ENCODE measurements at regions not wholly inside any gene's neighbourhood (a gene's known extent, or its start where the extent isn't known, plus 50 kb on each side); places are given as distances from the start of the nearest gene placed in this dataset.

DNA sequence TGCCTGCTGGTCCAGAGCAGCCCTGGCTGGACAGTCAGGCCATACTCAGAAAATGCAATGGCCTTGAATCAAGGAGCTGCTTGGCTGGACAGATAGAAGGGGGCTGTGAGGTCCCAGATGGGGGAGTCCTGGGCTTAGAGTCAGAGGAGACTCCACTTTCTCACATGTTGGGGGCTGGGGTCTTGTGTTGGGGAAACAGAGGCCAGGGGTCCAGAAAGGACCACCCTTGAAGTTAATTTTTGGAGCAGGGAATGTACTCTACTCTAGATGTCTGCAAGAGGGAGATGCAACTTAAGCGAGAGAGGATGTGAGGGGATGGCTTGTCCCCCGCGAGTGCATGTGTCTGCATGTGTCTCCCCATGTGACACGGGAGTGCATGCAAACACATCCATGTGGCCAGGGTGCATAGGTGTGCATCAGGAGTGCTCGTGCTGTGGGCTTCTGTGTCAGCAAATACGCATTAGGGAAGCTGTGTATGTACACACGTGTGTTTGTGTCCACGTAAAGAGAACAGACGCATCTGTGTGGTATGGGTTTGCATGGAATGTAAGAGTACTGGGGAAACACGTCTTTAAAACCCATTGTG lies 303.2 kb downstream of the MYCN start:
- TF ChIP-seq POLR2AphosphoS5 (IDR thresholded peaks at IDR 0.05; ENCODE audit: low read depth, low read length), result no peak
- no peak for TF ChIP-seq SIN3A (IDR thresholded peaks at IDR 0.05; ENCODE audit: borderline replicate concordance, insufficient read depth, low read length)
- TF ChIP-seq TAF1 (IDR thresholded peaks at IDR 0.05; ENCODE audit: borderline replicate concordance, insufficient read depth, low read length), result no peak
- TF ChIP-seq, protein P1, sequence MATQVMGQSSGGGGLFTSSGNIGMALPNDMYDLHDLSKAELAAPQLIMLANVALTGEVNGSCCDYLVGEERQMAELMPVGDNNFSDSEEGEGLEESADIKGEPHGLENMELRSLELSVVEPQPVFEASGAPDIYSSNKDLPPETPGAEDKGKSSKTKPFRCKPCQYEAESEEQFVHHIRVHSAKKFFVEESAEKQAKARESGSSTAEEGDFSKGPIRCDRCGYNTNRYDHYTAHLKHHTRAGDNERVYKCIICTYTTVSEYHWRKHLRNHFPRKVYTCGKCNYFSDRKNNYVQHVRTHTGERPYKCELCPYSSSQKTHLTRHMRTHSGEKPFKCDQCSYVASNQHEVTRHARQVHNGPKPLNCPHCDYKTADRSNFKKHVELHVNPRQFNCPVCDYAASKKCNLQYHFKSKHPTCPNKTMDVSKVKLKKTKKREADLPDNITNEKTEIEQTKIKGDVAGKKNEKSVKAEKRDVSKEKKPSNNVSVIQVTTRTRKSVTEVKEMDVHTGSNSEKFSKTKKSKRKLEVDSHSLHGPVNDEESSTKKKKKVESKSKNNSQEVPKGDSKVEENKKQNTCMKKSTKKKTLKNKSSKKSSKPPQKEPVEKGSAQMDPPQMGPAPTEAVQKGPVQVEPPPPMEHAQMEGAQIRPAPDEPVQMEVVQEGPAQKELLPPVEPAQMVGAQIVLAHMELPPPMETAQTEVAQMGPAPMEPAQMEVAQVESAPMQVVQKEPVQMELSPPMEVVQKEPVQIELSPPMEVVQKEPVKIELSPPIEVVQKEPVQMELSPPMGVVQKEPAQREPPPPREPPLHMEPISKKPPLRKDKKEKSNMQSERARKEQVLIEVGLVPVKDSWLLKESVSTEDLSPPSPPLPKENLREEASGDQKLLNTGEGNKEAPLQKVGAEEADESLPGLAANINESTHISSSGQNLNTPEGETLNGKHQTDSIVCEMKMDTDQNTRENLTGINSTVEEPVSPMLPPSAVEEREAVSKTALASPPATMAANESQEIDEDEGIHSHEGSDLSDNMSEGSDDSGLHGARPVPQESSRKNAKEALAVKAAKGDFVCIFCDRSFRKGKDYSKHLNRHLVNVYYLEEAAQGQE (IDR thresholded peaks at IDR 0.05; ENCODE audit: insufficient read depth in 1 of 2, low read depth in 2 of 2, low read length in 2 of 2), result no peak
- no peak for TF ChIP-seq FOXP2 (optimal IDR thresholded peaks at IDR 0.05; ENCODE audit: borderline replicate concordance, extremely low read depth, extremely low read length, insufficient read depth)
